ENCODE measurements at regions not wholly inside any gene's neighbourhood (a gene's known extent, or its start where the extent isn't known, plus 50 kb on each side); places are given as distances from the start of the nearest gene placed in this dataset.
"Not testable (repeated sequence)": the region's sequence is repeated elsewhere in the genome, so short reads cannot be mapped to it uniquely, and the experiment has no call there.

- TF ChIP-seq, protein P1, sequence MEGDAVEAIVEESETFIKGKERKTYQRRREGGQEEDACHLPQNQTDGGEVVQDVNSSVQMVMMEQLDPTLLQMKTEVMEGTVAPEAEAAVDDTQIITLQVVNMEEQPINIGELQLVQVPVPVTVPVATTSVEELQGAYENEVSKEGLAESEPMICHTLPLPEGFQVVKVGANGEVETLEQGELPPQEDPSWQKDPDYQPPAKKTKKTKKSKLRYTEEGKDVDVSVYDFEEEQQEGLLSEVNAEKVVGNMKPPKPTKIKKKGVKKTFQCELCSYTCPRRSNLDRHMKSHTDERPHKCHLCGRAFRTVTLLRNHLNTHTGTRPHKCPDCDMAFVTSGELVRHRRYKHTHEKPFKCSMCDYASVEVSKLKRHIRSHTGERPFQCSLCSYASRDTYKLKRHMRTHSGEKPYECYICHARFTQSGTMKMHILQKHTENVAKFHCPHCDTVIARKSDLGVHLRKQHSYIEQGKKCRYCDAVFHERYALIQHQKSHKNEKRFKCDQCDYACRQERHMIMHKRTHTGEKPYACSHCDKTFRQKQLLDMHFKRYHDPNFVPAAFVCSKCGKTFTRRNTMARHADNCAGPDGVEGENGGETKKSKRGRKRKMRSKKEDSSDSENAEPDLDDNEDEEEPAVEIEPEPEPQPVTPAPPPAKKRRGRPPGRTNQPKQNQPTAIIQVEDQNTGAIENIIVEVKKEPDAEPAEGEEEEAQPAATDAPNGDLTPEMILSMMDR (IDR thresholded peaks at IDR 0.05) = not testable (repeated sequence)
- TF ChIP-seq POLR2A (IDR thresholded peaks at IDR 0.05) = not testable (repeated sequence)
Measured at GRCh38 chr5:158446761-158447160, 587.8 kb upstream of the CLINT1 start.

Data from Peyer's patch (tissue), 4 donors.